Heart left ventricle (tissue), 13 donors: ENCODE measurements at regions not wholly inside any gene's neighbourhood (a gene's known extent, or its start where the extent isn't known, plus 50 kb on each side); places are given as distances from the start of the nearest gene placed in this dataset.

Experiments used
- POLR2A ChIP-seq, 2 donors: fragments of 450-650 bp; IDR thresholded peaks; one replicate each; pipeline ENCODE4 v1.6.1; 2017; ENCODE audit warnings: antibody characterized with exemption in 2 of 2, mild to moderate bottlenecking in 2 of 2, moderate library complexity in 2 of 2
- TF ChIP-seq, protein P1 (sequence below), 12 donors: fragments of 200-600 bp; sonication (generic) in 4 of 12; IDR thresholded peaks; one replicate each; pipeline versions ENCODE4 v1.5.0 to v1.8.0; 2018 to 2022; ENCODE audit warnings: antibody characterized with exemption in 12 of 12, mild to moderate bottlenecking in 5 of 12
- donor health status: ischemic (EF 13 %, LVEDD 7.1; RV severe dilation, severe dysfunction).
- donor health status: DM: no; HTN: yes; CAD: no.
- donor health status: DM: no; HTN: no; CAD: no.
- donor health status: ischemic (EF 25% LVEDD 6.9; RV normal size, moderate dysfunction).
- donor health status: ischemic (EF 25% LVEDD 5.7; RV mildly dilated, moderate dysfunction).
- donor health status: ischemic (EF 35%, LVEDD 5.7; RV mildly dilated, moderate dysfunction).
- donor health status: nonischemic (EF 11% LVEDD 7.7; RV severe dilation, severe dysfunction).
- donor health status: DM: yes; HTN: yes; CAD: no.
- donor health status: PGD.
- donor health status: ischemic (EF 29% LVEDD 5.4; RV normal size, mild dysfunction).
- donor health status: nonischemic (EF 23%, LVEDD 6.1; RV moderate dilation, normal function).

DNA sequence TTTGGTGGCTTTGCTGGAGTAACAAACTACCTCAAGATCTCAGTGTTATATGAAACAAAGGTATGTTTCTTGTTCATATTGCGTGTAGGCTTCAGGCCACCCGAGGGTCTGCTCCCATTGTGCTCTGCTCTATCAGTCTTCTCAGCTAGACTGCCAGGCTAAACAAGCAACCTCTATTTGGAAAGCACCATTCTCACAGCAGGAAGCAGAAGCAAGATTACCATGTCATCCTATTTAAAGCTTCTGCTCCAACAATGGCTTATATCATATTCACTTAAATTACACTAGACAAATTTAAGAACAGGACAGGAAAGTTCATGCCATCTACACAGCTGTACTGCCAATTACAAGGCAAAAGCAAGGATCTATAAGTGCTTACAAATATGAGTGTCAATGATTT is 385.8 kb downstream of the PPARGC1A start:
- no peak for TF ChIP-seq POLR2A (IDR thresholded peaks at IDR 0.05)
- TF ChIP-seq, protein P1, sequence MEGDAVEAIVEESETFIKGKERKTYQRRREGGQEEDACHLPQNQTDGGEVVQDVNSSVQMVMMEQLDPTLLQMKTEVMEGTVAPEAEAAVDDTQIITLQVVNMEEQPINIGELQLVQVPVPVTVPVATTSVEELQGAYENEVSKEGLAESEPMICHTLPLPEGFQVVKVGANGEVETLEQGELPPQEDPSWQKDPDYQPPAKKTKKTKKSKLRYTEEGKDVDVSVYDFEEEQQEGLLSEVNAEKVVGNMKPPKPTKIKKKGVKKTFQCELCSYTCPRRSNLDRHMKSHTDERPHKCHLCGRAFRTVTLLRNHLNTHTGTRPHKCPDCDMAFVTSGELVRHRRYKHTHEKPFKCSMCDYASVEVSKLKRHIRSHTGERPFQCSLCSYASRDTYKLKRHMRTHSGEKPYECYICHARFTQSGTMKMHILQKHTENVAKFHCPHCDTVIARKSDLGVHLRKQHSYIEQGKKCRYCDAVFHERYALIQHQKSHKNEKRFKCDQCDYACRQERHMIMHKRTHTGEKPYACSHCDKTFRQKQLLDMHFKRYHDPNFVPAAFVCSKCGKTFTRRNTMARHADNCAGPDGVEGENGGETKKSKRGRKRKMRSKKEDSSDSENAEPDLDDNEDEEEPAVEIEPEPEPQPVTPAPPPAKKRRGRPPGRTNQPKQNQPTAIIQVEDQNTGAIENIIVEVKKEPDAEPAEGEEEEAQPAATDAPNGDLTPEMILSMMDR (IDR thresholded peaks at IDR 0.05), result no peak
